Body of pancreas (tissue), 4 donors: ENCODE measurements at regions not wholly inside any gene's neighbourhood (a gene's known extent, or its start where the extent isn't known, plus 50 kb on each side); places are given as distances from the start of the nearest gene placed in this dataset.

Experiments used
- ATAC-seq: fragments of 150-250 bp; one replicate; pipeline ENCODE4 v1.9.1; 2016
- DNase-seq, 4 donors: peaks; one replicate each; pipeline ENCODE4 v3.0.0-alpha.2; 2019
- H3K27ac ChIP-seq, 4 donors: fragments of 200-600 bp; sonication (generic); 1 replicate in 3 of 4; 2 replicates in 1 of 4; pipeline versions ENCODE4 v1.5.1 to v1.6.1; 2016 to 2019; ENCODE audit warnings: mild to moderate bottlenecking in 1 of 4, mixed read lengths in 1 of 4, moderate library complexity in 1 of 4
- H3K27me3 ChIP-seq, 2 donors: fragments of 200-600 bp; sonication (generic); one replicate each; pipeline ENCODE4 v1.6.0; 2016; ENCODE audit warnings: mild to moderate bottlenecking in 1 of 2
- H3K36me3 ChIP-seq, 2 donors: fragments of 200-600 bp; sonication (generic); replicated peaks in 1 of 2; 2 replicates each; pipeline ENCODE4 v1.5.1; 2016; ENCODE audit warnings: low read depth in 2 of 2; ENCODE audit not compliant: insufficient read depth in 1 of 2
- H3K4me1 ChIP-seq: fragments of 200-600 bp; sonication (generic); one replicate; pipeline ENCODE4 v1.6.0; 2016
- H3K4me3 ChIP-seq, 2 donors: fragments of 200-600 bp; sonication (generic); 1 replicate in 1 of 2; 2 replicates in 1 of 2; pipeline ENCODE4 v1.5.1; 2016 to 2019
- H3K9me3 ChIP-seq, 3 donors: fragments of 200-600 bp; sonication (generic); 1 replicate in 2 of 3; 2 replicates in 1 of 3; pipeline ENCODE4 v1.5.1; 2016
- POLR2A ChIP-seq, 3 donors: fragments of 450-650 bp; IDR thresholded peaks; one replicate each; pipeline ENCODE4 v1.6.1; 2016; ENCODE audit warnings: antibody characterized with exemption in 3 of 3, mild to moderate bottlenecking in 2 of 3
- WGBS, 2 donors: methylation state at CpG; one replicate each; pipeline ENCODE4 v1.1.5; 2017; 5-methylcytosine and 5-hydroxymethylcytosine counted together
- intact Hi-C: fragments of 100-400 bp; cut with DNase I; formaldehyde crosslinking; loops from one replicate; pipeline ENCODE4 v1.15.1; 2023
- TF ChIP-seq, protein P1 (sequence below), 7 experiments: fragments of 450-650 bp in 4 of 7; fragments of 200-600 bp in 3 of 7; sonication (generic) in 3 of 7; IDR thresholded peaks; one replicate each; pipeline ENCODE4 v1.5.1; 2016 to 2019; ENCODE audit warnings: antibody characterized with exemption in 7 of 7

DNA sequence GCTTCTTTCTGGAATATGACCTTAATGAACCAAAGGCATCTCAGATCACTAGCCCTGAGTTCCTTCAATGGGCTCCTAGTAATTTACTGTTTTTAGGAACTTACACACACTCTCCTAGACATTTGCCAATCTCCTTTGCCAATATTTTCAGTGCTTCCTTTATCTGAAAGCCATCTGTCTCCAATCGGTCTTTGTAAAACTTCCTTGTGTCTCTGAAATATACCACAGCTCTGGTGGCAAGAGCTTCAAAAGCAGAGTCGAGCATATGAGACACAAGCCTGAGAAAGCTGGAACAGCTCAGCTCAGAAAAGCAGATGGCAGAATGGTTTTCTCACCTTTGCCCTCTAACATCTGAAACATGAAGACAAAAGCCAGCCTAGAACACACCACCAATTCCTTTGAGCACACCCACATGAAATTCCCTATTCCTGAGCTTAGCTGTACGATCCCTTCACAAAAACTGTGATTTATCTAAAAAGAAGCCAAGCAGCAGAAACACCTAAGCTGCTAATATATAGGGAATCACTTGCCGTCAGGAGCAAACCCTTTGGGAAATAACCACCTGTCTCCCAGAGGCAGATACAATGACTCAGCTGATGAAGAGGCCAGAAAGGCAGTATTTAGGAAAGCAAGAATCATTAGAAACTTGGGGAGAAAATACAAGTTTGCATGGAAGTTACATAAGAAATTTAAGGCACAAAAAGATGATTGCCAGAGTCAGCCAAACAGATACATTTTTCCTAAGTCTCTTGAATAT, 70.2 kb upstream of the ANK3 start:
- intact Hi-C loops = no loop called here
- no peaks in the 10 kb centered on the region for H3K27me3 ChIP-seq
- no peak overlapping the region for H3K27ac ChIP-seq
- H3K9me3 ChIP-seq = no peaks in the 10 kb centered on the region
- WGBS, 2 donors = 38 to 40% methylated on average over 4 of the region's 4 CpGs
- TF ChIP-seq POLR2A (IDR thresholded peaks at IDR 0.05) = no peak
- TF ChIP-seq, protein P1, sequence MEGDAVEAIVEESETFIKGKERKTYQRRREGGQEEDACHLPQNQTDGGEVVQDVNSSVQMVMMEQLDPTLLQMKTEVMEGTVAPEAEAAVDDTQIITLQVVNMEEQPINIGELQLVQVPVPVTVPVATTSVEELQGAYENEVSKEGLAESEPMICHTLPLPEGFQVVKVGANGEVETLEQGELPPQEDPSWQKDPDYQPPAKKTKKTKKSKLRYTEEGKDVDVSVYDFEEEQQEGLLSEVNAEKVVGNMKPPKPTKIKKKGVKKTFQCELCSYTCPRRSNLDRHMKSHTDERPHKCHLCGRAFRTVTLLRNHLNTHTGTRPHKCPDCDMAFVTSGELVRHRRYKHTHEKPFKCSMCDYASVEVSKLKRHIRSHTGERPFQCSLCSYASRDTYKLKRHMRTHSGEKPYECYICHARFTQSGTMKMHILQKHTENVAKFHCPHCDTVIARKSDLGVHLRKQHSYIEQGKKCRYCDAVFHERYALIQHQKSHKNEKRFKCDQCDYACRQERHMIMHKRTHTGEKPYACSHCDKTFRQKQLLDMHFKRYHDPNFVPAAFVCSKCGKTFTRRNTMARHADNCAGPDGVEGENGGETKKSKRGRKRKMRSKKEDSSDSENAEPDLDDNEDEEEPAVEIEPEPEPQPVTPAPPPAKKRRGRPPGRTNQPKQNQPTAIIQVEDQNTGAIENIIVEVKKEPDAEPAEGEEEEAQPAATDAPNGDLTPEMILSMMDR (IDR thresholded peaks at IDR 0.05) = no peak
- H3K36me3 ChIP-seq = no peaks in the 10 kb centered on the region
- no peak overlapping the region for H3K4me3 ChIP-seq
- peaks cover 8% of the 10 kb centered on the region for H3K4me1 ChIP-seq
- ATAC-seq (no peak), DNase-seq (peak in 1 of 4 donors; percentile 4)

- WGBS, 2 donors = 83 to 95% methylated on average over 4 of the region's 4 CpGs
- Histone ChIP-seq H3K27ac (no peak overlapping the region), H3K36me3 (no peaks in the 10 kb centered on the region), H3K4me3 (no peak overlapping the region), H3K27me3 (no peaks in the 10 kb centered on the region), H3K9me3 (no peaks in the 10 kb centered on the region), H3K4me1 (peaks cover 8% of the 10 kb centered on the region)
- ATAC-seq (no peak), DNase-seq (no peak)
- intact Hi-C loops = no loop called here
- TF ChIP-seq, protein P1 (IDR thresholded peaks at IDR 0.05) = no peak
- no peak for TF ChIP-seq POLR2A (IDR thresholded peaks at IDR 0.05)
Observed at GRCh38 chr10:60456053-60456452, 66.4 kb upstream of the ANK3 start.

DNA sequence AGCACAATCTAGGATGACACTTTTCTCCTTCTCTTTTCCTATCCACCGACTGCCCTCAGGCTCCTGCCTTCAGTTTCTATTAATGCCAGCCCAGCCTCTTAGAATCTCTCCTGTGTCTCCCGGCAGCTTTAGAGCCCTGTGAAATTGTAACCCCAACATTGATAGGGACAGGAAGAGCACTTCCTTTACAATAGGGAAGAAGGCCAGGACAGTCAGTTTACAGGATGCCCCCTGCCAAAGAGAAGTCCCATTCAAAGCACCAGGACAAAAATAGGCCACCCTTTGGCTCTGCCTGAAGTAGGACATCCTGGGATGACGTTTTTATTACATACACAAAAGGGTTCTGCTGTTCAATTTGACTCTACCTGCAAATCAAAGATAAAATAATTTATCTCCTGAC, 64.7 kb upstream of the ANK3 start:
- H3K9me3 ChIP-seq = no peaks in the 10 kb centered on the region
- H3K36me3 ChIP-seq = no peaks in the 10 kb centered on the region
- H3K4me3 ChIP-seq = no peak overlapping the region
- H3K27me3 ChIP-seq = no peaks in the 10 kb centered on the region
- 67 to 68% methylated on average over 3 of the region's 3 CpGs for WGBS, 2 donors
- intact Hi-C loops = no loop called here
- DNase-seq (no peak), ATAC-seq (no peak)
- no peaks in the 10 kb centered on the region for H3K4me1 ChIP-seq
- TF ChIP-seq, protein P1 (IDR thresholded peaks at IDR 0.05) = no peak
- TF ChIP-seq POLR2A (IDR thresholded peaks at IDR 0.05) = no peak
- H3K27ac ChIP-seq = no peak overlapping the region

DNA sequence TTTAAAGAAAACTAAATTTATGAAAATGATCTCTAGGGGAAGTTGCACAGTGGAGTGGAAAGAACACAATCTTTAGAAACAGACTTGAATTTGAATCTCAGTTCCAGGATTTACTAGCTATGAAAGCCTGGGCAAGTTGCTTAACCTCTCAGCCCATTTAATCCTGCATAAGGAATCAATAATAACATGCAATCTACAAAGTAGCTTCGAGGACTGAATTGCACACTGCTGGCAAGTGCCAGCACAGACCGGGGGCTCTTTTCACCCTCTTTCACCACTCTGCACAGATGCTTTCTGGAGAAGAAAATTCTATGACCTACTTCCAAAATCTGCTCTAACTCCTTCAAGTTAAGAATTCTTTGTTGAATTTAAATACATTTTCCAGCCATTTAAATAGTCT, 63.4 kb upstream of the ANK3 start:
- TF ChIP-seq POLR2A (IDR thresholded peaks at IDR 0.05) = no peak
- TF ChIP-seq, protein P1 (IDR thresholded peaks at IDR 0.05) = no peak
- no peak for ATAC-seq
- Histone ChIP-seq H3K36me3 (no peaks in the 10 kb centered on the region), H3K4me3 (no peak overlapping the region), H3K9me3 (no peaks in the 10 kb centered on the region), H3K27ac (no peak overlapping the region), H3K27me3 (no peaks in the 10 kb centered on the region), H3K4me1 (no peaks in the 10 kb centered on the region)
- DNase-seq = no peak
- 64 to 68% methylated on average over 2 of the region's 2 CpGs for WGBS, 2 donors
- intact Hi-C loops = no loop called here

DNA sequence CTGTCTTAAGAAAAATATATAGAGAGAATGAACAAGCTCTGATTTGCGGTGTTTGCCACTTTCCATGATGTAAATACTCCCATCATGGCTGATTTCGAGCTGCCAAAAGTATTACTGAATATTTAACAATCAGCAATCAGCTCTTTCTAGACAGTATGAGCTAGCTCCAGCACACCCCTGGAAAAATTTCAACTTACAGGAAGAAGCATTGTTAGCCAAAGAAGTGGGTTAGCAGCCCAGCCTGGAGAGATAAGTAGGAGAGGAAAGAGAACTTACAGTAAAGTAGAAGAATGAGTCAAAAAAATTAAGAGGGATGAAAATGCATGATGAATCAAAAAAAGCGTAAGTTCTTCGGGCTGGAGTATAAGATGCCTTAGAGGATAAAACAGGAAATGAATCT, 60.6 kb upstream of the ANK3 start:
- Histone ChIP-seq H3K36me3 (no peaks in the 10 kb centered on the region), H3K4me3 (no peak overlapping the region), H3K27ac (no peak overlapping the region), H3K4me1 (peaks cover 23% of the 10 kb centered on the region), H3K27me3 (no peaks in the 10 kb centered on the region), H3K9me3 (no peaks in the 10 kb centered on the region)
- intact Hi-C loops = no loop called here
- ATAC-seq (no peak), DNase-seq (no peak)
- TF ChIP-seq POLR2A (IDR thresholded peaks at IDR 0.05) = no peak
- TF ChIP-seq, protein P1 (IDR thresholded peaks at IDR 0.05) = no peak
- 93 to 95% methylated on average over 4 of the region's 4 CpGs for WGBS, 2 donors
